NOMO-1 treated with DMSO at 0.1 percent for 48 hours (cell line): ENCODE measurements at regions not wholly inside any gene's neighbourhood (a gene's known extent, or its start where the extent isn't known, plus 50 kb on each side); places are given as distances from the start of the nearest gene placed in this dataset.
"Not testable (repeated sequence)": the region's sequence is repeated elsewhere in the genome, so short reads cannot be mapped to it uniquely, and the experiment has no call there.

Experiments
- DNase-seq: peaks from one replicate; lab custom pipeline; 2025; ENCODE audit not compliant: unreplicated experiment; lab: John Stamatoyannopoulos, UW

DNA sequence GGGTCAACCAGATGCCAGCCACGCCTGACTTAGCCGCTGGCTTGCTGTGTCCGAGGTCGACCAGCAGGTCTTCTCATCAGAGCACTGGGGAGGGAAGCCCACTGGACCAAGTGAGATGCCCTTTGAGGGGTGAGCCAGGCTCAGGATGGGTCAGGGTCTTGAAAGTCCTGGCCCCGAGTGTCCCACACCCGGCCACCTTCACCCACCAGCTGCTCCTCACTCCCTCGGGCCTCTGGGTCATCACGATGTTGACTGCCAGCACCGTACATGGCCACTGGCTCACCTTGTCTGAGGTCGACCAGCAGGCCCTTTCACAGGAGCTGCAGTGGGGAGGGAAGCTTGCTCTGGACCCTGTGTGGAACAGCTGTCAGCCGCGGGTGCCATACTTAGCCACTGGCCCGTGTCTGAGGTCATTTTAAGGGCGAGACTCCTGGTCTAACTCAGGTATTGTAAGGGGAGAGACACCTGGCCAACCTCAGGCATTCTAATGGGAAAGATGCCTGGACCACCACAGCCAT is 1361.3 kb downstream of the UQCRFS1 start:
- DNase-seq = no peak

DNA sequence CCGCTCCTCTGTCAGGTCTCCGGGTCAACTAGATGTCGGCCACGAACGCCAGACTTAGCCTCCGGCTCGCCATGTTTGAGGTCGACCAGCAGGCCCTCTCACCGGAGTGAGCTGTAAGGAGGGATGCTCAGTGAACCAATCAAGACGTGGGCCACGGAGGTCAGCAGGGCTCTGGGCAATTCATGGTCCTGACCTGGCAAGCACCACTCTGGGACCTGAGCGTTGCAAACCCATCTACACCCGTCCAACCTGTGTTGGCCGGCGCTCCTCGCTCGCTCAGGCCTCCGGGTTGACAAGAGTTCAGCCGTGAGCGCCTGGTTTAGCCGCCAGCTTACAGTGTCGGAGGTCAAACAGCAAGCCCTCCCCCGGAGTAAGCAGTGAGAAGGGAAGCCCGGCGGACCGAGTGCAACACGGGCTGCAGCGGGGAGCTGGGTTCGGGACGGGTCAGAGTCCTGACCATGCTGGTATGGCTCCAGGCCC is 1361.9 kb downstream of the UQCRFS1 start:
- no peak for DNase-seq

DNA sequence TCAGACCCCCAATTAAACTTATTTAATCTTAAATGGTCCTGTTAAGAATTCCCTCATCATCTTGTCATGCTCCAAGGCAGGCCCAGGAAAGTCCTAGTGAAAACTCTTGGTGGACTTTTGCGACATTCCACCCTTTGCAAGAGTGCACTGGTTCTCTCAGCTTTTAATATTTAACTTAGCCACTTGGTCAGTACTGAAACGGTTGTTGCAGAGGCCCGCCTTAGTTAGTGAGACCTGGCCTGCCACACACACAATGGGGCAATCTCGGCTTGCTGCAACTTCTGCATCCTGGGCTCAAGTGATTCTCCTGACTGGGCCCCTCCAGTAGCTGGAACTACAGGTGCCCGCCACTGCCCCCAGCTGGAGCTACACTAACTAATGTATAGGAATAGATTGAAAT is 1366.0 kb downstream of the UQCRFS1 start:
- DNase-seq = peak; percentile 34

DNA sequence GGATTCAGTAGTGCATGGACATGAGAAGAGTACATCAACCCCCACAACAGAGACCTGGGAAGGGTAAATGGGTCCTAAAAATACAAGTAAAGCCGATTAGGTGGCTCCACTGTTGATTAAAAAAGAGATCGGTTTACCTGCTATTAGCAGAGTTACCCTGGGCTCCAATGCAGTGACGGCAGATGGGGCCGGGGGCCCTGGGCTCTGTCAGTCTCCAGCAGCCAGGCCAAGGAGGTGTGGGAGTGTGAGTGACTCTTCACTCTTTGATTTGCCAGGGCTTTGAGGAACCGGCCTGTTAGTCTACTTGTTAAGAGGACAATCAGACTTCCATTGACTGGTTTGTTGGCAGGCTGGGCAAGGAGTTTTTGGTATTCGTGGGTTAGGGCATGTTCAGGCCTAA is 1368.7 kb downstream of the UQCRFS1 start:
- no peak for DNase-seq

DNA sequence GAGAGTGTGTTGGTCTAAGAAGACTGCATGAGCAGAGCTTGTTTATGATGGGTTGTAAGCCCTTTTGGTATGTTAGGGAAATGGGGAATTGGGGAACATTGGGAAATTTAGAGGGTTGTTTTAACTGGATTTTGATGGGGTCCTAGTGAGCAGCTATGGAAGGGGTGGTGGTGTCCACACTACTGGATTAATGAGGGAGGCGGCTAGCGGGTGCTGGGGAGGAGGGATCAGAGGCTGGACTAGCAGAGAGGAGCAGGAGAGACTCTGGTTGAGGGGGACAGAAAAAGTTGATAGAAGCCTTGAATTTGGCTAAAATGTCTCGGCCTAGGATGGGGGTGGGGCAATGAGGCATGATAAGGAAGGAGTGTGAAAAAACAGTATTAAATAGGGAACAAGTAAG is 1369.1 kb downstream of the UQCRFS1 start:
- no peak for DNase-seq

DNA sequence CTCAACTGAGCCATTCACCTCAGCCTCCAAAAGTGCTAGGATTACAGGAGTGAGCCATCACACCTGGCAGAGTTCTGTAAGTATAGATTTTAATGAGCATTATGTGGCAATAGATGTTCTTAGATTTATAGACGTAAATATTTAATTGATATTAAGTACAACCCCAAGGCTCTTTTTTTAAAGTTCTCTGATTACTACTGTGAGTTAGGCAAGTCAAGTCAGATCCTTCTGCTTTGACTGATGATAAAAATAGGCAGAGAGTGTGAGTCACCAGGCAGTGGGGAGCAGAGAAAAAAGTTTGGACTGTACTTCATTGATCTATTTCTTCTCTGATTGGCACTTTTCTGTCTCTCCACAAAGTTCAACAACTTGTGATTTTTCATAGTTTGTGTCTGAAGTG is 1379.9 kb downstream of the UQCRFS1 start:
- DNase-seq = peak; percentile 20

DNA sequence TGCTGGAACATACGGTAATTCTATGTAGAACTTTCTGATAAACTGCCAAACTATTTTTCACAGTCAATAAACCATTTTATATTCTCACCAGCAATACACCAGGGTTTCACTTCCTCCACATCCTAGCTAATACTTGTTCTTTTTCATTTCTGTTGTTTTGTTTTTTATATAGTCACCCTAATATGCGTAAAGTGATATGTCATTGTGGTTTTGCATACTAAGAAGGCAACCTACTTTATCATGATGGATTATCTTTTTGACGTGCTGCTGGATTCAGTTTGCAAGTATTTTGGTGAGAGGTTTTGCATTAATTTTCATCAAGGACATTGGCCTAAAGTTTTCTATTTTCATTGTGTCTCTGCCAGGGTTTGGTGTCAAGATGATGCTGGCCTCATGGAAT is 1384.1 kb downstream of the UQCRFS1 start:
- peak; percentile 70 for DNase-seq

DNA sequence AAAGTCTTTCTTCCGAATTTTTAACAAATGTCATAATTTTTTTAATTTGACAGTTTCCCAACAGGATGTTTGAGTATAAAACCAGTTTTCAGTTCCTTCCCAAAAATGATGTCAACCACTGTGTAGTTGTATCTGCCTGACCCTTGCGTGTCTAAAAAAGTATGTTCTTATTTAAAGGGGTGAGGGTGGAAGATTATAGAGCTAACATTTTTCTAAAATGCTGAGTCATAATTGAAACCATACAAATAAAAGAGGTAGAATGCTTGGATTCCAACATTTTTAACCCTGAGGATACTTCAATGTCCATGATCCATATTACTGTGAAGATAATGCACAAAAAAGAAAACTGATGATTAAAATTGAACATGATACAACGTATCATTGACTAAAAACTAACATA is 1388.8 kb downstream of the UQCRFS1 start:
- DNase-seq = no peak

DNA sequence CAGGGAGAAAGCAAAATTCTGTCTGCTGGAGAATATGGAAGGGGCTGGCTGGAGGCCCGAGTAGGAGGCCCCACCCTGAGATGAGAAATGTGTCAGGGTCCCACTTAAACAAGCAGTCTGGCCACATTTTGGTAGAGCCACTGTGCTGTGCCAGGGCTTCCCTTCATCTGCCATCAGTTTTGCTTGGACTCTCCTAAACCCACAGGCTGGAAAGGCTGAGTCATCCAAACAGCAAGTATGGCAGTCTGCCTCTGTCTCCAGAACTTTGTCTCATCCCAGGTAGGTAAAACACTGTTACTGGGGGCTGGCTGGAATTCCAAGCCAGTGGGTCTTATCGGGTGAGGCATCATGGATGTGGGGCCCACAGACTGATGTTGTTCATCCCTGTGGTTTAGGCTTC is 1390.6 kb downstream of the UQCRFS1 start:
- no peak for DNase-seq

DNA sequence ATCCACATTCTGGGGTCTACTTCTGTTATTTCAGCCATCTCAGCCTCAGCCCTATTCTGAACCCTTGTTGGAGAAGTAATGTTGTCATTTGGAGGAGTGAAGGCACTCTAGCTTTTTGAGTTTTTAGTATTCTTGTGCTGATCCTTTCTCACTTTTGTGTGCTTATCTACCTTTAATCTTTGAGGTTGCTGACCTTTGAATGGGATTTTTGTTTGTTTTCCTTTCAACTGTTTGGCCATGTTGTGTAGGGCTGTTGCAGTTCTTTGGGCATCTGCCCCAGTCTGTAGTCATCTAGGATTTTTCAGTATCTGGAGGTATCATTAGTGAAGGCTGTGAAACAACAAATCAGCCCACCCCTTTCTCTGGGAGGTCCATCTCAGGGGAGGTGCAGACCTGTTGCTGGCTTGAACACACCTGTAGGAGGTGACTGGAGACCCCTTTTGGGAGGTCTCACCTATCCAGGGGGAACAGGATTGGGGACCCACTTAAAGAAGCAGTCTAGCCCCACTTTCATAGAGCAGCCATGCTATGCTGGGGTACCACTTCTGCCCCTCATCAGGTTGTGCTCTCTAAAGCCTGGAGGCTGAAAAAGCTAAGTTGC is 1391.4 kb downstream of the UQCRFS1 start:
- no peak for DNase-seq

DNA sequence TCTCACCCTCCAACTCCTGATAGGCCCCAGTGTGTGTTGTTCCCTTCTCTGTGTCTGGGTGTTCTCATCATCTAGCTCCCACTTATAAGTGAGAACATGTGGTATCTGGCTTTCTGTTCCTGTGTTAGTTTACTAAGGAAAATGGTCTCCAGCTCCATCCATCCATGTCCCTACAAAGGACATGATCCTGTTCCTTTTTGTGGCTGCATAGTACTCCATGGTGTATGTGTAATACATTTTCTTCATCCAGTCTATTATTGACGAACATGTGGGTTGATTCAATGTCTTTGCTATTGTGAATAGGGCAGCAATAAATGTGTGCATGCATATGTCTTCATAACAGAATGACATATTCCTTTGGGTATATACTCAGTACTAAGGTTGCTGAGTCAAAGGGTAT is 1397.0 kb downstream of the UQCRFS1 start:
- DNase-seq = no peak

DNA sequence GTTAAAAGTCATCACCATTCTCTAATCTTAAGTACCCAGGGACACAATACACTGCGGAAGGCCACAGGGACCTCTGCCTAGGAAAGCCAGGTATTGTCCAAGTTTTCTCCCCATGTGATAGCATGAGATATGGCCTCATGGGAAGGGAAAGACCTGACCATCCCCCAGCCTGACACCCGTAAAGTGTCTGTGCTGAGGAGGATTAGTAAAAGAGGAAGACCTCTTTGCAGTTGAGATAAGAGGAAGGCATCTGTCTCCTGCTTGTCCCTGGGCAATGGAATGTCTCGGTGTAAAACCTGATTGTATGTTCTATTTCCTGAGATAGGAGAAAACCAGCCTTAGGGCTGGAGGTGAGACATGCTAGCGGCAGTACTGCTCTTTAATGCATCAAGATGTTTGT is 1398.1 kb downstream of the UQCRFS1 start:
- DNase-seq = not testable (repeated sequence)

DNA sequence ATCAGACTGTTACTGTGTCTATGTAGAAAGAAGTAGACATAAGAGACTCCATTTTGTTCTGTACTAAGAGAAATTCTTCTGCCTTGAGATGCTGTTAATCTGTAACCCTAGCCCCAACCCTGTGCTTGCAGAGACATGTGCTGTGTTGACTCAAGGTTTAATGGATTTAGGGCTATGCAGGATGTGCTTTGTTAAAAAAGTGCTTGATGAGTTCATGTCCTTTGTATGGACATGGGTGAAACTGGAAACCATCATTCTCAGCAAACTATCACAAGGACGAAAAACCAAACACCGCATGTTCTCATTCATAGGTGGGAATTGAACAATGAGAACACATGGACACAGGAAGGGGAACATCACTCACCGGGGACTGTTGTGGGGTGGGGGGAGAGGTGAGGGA is 1398.7 kb downstream of the UQCRFS1 start:
- not testable (repeated sequence) for DNase-seq

DNA sequence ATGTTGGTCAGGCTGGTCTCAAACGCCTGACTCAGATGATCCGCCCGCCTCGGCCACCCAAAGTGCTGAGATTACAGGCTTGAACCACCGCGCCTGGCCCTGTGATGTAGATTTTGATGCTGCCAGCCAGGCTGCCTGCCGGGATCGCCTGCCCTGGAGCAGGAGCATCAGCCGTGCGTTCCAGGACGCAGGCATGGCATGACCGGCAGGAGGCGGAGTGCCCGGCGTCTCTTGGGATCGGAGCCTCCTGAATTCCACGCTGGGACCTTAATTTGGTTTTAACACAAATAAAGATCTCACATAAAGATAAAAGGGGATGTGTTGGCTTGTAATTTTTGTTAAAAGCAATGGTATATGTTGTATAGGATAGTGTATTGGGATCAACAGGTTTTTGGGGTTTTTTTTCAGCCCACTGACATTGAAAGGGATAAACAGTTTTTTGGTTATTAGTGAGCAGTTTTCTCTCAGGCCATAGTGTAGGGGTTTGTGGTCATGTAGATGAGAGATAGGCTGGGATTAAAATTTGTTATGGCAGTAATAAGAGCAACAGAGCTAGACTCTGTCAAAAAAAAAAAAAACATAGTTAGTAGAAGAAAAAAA is 1406.4 kb downstream of the UQCRFS1 start:
- DNase-seq = no peak

DNA sequence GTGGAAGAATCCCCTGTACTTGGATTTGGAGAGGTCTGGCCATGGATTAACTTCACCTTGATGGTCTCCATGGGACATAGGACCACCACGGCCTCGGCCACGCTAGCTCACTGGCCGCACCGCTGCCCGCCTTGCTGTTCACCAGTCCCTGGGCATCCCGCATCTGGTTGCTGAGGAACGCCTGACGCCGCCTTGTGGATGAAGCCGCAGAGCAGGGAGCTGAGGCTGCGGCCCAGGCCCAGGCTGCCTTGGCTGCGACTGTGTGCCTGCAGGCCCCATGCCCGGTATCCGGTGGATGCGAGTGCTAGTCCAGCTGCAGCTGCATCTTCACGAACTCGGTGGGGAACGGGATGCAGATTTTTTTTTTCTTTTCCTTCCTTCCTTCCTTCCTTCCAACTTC is 1407.1 kb downstream of the UQCRFS1 start:
- DNase-seq = no peak

DNA sequence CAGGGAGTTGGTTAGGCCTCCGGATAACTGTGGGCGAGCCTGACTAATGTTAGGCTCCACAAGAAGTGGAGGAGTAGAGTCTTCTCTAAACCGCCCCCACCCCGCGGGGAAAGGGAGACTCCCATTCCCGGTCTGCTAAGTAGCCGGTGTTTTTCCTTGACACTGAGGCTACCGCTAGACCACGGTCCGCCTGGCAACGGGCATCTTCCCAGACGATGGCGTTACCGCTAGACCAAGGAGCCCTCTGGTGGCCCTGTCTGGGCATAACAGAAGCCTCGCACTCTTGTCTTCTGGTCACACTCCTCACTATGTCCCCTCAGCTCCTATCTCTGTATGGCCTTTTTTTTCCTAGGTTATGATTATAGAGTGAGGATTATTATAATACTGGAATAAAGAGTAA is 1410.7 kb downstream of the UQCRFS1 start:
- not testable (repeated sequence) for DNase-seq

DNA sequence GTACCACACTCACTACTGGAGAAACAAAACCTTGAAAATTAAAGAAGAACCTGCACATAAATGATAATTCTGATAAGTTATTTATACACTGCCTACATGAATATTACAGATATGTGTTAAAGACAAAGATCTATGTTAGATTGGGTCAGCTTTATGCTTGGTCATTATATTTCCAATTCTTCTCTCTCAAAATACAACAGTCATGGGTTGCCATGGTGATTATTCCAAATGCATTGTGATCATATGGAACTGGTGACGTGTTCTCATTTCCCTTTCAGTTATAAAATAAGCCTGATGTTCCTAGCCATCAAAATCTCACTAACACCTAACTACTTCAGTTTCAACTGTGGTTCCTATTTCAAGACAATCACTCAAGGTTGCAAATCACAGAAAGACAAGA is 1416.4 kb downstream of the UQCRFS1 start:
- no peak for DNase-seq

DNA sequence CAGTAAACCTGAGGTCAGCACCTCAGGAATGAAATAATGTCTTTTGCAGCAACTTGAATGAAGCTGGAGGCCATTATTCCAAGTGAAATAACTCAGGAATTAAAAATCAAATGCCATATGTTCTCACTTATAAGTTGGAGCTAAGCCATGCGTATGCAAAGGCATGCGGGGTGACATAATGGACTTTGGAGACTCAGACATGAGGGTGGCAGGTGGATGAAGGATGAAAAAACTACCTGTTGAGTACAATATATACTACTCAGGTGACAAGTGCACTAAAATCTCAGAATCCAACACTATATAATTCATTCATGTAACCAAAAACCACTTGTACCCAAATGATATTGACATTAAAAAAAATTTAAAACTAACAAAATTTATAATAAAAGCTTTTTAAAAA is 1416.9 kb downstream of the UQCRFS1 start:
- DNase-seq = no peak

DNA sequence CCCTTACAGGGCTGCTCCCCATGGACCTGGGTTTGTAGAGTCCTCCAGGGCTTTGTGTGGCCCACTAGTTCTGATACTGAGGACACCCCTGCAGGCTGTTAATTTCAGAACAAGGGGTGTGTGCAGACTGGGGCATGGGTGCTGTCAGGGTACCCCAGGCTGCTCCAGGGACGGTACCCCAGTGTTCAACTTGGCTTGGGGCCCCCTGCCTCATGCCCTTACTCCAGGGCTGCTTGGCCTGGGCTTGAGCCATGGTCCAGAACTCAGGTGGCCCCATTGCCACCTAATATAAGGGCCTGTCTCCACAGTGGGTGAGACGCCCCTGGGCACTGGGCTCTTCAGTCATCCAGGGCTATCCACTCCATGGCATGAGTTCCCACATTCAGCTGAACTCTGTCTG is 1417.6 kb downstream of the UQCRFS1 start:
- no peak for DNase-seq

DNA sequence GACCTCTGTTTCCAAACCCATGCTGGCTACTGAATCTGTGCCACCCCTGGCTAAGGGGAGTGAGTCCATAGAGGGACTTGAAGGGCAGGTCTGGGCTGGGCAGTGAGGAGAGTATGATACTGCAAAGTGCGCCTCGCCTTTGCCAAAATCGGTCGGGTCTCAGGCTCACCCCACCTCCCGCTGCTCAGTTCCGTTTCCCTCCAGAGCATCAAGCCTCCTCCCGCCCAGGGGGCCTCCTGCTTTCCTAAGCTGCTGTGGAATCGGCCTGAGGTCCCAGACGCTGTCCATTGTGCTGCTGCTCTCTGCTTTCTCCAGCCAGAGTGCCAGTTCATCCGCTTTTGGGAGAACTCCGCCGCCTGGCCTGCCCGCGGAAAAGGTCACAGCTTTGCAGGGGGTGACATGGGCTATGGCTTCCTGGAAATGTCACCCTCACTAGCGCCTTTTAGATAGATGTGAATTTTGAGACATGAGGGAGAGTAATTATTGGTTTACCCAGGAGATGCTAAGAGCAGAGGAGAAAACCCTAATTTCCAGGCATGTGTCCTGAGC is 1418.4 kb downstream of the UQCRFS1 start:
- DNase-seq = peak; percentile 41

DNA sequence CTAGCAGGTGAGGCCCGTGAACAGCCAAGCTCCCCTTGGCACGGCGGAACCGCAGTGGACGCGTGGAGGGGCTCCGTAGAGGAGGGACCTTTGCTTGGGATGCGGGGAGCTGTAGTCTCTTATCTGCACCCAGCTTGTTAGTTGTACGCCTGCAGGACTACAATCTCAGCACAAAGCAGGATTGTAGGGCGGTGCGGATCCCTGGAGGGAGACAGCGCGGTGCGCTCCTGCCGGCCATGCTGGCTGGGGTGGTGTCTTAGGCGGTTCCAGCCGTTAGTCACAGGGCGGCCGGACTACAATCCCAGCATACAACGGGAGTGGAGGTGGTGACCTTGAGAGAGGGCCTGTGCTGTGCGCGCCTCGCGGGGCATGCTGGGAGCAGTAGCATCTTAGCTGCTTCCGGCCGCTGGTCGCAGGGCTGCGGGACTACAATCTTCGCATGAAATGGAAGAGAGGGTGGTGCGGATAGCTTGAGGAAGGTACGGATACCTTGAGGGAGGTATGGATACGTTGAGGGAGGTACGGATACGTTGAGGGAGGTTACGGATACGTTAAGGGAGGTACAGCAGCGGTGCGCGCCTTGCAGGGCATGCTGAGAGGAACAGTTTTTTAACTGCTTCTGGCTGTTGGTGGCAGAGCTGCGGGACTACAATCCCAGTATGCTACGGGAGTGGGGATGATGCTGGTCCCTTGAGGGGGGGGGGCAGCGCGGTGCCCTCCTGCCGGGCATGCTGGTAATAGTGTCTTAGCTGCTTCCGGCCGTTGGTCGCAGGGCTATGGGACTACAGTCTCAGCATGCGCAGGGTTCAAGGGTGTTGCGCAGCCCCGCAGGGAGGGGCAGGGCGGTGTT is 1419.1 kb downstream of the UQCRFS1 start:
- peak; percentile 91 for DNase-seq
